ENCODE measurements at regions not wholly inside any gene's neighbourhood (a gene's known extent, or its start where the extent isn't known, plus 50 kb on each side); places are given as distances from the start of the nearest gene placed in this dataset.

GRCh38 chr5:20077186-20077585 lies 89.2 kb upstream of the CDH18 start:
- POLR2A ChIA-PET: no interaction called here
- Histone ChIP-seq H3K27me3 (ENCODE audit: control insufficient read depth, insufficient read depth, low read length) (no peaks in the 10 kb centered on the region), H3K9me3 (ENCODE audit: control insufficient read depth, insufficient read depth, low read depth, low read length) (no peaks in the 10 kb centered on the region), H3K4me1 (ENCODE audit: control insufficient read depth, insufficient read depth, low read length) (no peaks in the 10 kb centered on the region), H3K36me3 (ENCODE audit: control insufficient read depth, insufficient read depth, low read length) (no peaks in the 10 kb centered on the region), H3K27ac (ENCODE audit: low read length) (no peak overlapping the region), H3K4me3 (ENCODE audit: low read depth in 2 of 2, low read length in 2 of 2) (no peak overlapping the region)
- intact Hi-C loops (cut with micrococcal nuclease; ENCODE audit: unreplicated experiment) (no loop called here), in situ Hi-C loops (cut with HindIII; ENCODE audit: low pct_unique_long_range_greater_than_20kb, low sequenced_read_pairs) (no loop called here)
- TF ChIP-seq REST (IDR thresholded peaks at IDR 0.05; ENCODE audit: insufficient read depth in 1 of 2, low read depth in 2 of 2, low read length in 1 of 2) (no peak), TCF7L2 (IDR thresholded peaks at IDR 0.05; ENCODE audit: low read depth, low read length) (no peak), SIN3A (IDR thresholded peaks at IDR 0.05; ENCODE audit: borderline replicate concordance, insufficient read depth, low read depth, low read length) (no peak), POLR2AphosphoS5 (IDR thresholded peaks at IDR 0.05; ENCODE audit: low read depth, low read length) (no peak), CTCF (IDR thresholded peaks at IDR 0.05) (no peak)
- BruUV-seq (replicated peaks): no TSS peak
- CTCF ChIA-PET: no interaction called here
- ATAC-seq (no peak), DNase-seq (ENCODE audit: low read depth, low spot score) (no peak)

- CTCF ChIA-PET: no interaction called here
Measured at GRCh38 chr5:20056933-20057332, 68.9 kb upstream of the CDH18 start.

More at GRCh38 chr5:20056933-20057332, 68.9 kb upstream of the CDH18 start:
- no peaks in the 10 kb centered on the region for H3K4me1 ChIP-seq (ENCODE audit: control insufficient read depth, insufficient read depth, low read length)
- H3K9me3 ChIP-seq (ENCODE audit: control insufficient read depth, insufficient read depth, low read depth, low read length): no peaks in the 10 kb centered on the region
- H3K27ac ChIP-seq (ENCODE audit: low read length): no peak overlapping the region
- no TSS peak for BruUV-seq (replicated peaks)
- ATAC-seq (no peak), DNase-seq (ENCODE audit: low read depth, low spot score) (no peak)
- H3K4me3 ChIP-seq (ENCODE audit: low read depth in 2 of 2, low read length in 2 of 2): no peak overlapping the region
- H3K36me3 ChIP-seq (ENCODE audit: control insufficient read depth, insufficient read depth, low read length): no peaks in the 10 kb centered on the region
- intact Hi-C loops (cut with micrococcal nuclease; ENCODE audit: unreplicated experiment): no loop called here
- in situ Hi-C loops (cut with HindIII; ENCODE audit: low pct_unique_long_range_greater_than_20kb, low sequenced_read_pairs): no loop called here
- TF ChIP-seq POLR2AphosphoS5 (IDR thresholded peaks at IDR 0.05; ENCODE audit: low read depth, low read length) (no peak), SIN3A (IDR thresholded peaks at IDR 0.05; ENCODE audit: borderline replicate concordance, insufficient read depth, low read depth, low read length) (no peak), TCF7L2 (IDR thresholded peaks at IDR 0.05; ENCODE audit: low read depth, low read length) (no peak), REST (IDR thresholded peaks at IDR 0.05; ENCODE audit: insufficient read depth in 1 of 2, low read depth in 2 of 2, low read length in 1 of 2) (no peak), CTCF (IDR thresholded peaks at IDR 0.05) (no peak)
- POLR2A ChIA-PET: no interaction called here
- no peaks in the 10 kb centered on the region for H3K27me3 ChIP-seq (ENCODE audit: control insufficient read depth, insufficient read depth, low read length)
